ENCODE measurements at regions not wholly inside any gene's neighbourhood (a gene's known extent, or its start where the extent isn't known, plus 50 kb on each side); places are given as distances from the start of the nearest gene placed in this dataset.

DNA sequence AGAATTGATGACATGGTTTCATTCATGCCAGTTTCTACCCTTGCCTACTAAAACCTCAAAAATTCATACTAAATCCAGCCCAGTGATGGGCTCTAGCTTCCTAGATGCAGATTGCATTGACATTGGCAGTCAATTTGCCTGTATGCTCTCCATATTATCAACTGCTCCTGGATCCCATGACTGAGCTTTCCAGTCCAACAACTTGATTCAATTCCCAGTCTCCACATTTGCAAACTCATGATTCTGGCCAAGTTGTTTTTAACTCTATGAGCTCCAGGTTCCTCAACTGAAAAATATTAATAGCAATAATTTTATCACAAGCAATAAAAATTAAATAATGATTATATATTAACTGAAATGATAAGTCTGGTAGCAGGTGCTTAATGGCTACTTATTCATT, 51.0 kb upstream of the DSC1 start:
- Mint-ChIP-seq H3K27me3 (ENCODE audit: low read depth in 3 of 3) (peaks cover 0 to 3% (median 0%) of the 10 kb centered on the region in 3 donors), H3K4me3 (no peak overlapping the region), H3K9me3 (peaks cover 0 to 14% (median 9%) of the 10 kb centered on the region in 7 donors), H3K27ac (no peak overlapping the region), H3K4me1 (peaks cover 6% of the 10 kb centered on the region), H3K36me3 (no peaks in the 10 kb centered on the region)
- H3K4me2 ChIP-seq (replicated peaks; ENCODE audit: extremely low read depth, low read length, poor library complexity, severe bottlenecking), result no peak overlapping the region
- H4K20me1 ChIP-seq (ENCODE audit: insufficient read depth, low read length), result no peaks in the 10 kb centered on the region
- intact Hi-C loops (cut with micrococcal nuclease), result loop anchor here in 1 of 2 donors (10.0 kb wide), 1 partner anchor 109 kb away; the partner anchor contains the start of gene DSC2
- no peaks in the 10 kb centered on the region for H3K9me3 ChIP-seq (replicated peaks in 1 of 2; ENCODE audit: control insufficient read depth in 1 of 2, insufficient read depth in 1 of 2, low read length in 2 of 2)
- no peak overlapping the region for H3K9ac ChIP-seq (ENCODE audit: insufficient read depth, low read length, poor library complexity, severe bottlenecking)
- no peak overlapping the region for H3K4me3 ChIP-seq (replicated peaks in 1 of 3; ENCODE audit: low read depth in 2 of 3, low read length in 3 of 3)
- H2AFZ ChIP-seq (ENCODE audit: insufficient read depth, low read depth, low read length, poor library complexity, severe bottlenecking), result no peak overlapping the region
- no peaks in the 10 kb centered on the region for H3K79me2 ChIP-seq (ENCODE audit: insufficient read depth, low read length)
- no peaks in the 10 kb centered on the region for H3K27me3 ChIP-seq (ENCODE audit: control insufficient read depth in 2 of 2, insufficient read depth in 2 of 2, low read length in 2 of 2)
- no peaks in the 10 kb centered on the region for H3K36me3 ChIP-seq (replicated peaks in 1 of 2; ENCODE audit: control insufficient read depth in 1 of 2, insufficient read depth in 2 of 2, low read length in 2 of 2)
- TF ChIP-seq, protein P1, sequence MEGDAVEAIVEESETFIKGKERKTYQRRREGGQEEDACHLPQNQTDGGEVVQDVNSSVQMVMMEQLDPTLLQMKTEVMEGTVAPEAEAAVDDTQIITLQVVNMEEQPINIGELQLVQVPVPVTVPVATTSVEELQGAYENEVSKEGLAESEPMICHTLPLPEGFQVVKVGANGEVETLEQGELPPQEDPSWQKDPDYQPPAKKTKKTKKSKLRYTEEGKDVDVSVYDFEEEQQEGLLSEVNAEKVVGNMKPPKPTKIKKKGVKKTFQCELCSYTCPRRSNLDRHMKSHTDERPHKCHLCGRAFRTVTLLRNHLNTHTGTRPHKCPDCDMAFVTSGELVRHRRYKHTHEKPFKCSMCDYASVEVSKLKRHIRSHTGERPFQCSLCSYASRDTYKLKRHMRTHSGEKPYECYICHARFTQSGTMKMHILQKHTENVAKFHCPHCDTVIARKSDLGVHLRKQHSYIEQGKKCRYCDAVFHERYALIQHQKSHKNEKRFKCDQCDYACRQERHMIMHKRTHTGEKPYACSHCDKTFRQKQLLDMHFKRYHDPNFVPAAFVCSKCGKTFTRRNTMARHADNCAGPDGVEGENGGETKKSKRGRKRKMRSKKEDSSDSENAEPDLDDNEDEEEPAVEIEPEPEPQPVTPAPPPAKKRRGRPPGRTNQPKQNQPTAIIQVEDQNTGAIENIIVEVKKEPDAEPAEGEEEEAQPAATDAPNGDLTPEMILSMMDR (IDR thresholded peaks at IDR 0.05), result no peak
- no peak overlapping the region for H3K27ac ChIP-seq (ENCODE audit: low read depth in 1 of 2, low read length in 2 of 2)
- DNase-seq, result no peak
- no peaks in the 10 kb centered on the region for H3K4me1 ChIP-seq (ENCODE audit: control insufficient read depth in 1 of 2, insufficient read depth in 2 of 2, low read length in 2 of 2)

DNA sequence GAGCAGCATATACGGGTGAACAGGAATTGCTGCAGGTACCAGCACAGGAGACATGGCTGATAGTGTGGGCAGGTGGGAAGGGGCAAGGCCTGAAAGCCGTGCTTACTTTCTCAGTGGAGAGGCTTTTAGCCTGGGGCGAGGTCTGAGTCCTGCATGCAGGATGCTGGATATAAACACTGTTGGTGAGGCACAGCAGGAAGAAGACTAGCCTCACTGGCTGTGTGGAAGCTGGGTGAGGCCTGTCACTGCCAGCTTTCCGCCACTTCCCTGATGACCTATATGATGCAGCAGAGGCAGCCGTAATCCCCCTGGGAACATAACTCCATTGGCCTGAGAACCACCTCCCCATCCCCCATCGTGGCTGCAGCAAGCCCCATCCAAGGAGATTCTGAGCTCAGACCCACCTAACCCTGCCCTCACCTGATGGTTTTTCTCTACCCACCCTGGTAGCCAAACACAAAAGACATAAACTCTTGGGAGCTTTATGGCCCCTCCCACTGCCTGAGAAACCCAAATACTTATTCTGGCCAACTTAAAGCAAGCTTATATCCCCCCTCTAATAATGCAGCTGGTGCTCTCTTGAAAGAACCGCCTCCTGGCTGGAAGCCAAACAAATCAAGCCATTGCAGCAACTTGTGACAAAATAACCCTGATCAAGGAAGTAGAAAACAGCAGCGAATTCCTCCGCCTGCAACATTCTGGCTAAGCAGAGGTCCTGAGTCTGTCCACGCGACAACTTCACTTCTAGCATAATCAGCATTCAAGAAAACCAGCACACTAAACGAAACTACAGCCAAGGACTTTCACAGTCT, 54.6 kb upstream of the DSC1 start:
- TF ChIP-seq, protein P1 (IDR thresholded peaks at IDR 0.05), result no peak
- intact Hi-C loops (cut with micrococcal nuclease), result loop anchor here in 1 of 2 donors (10.0 kb wide), 1 partner anchor 112 kb away; the partner anchor contains the start of gene DSC2
- no peaks in the 10 kb centered on the region for H3K4me1 ChIP-seq (ENCODE audit: control insufficient read depth in 1 of 2, insufficient read depth in 2 of 2, low read length in 2 of 2)
- no peak overlapping the region for H3K4me3 ChIP-seq (replicated peaks in 1 of 3; ENCODE audit: low read depth in 2 of 3, low read length in 3 of 3)
- 88% methylated on average over 10 of the region's 12 CpGs for WGBS (ENCODE audit: insufficient coverage)
- no peaks in the 10 kb centered on the region for H4K20me1 ChIP-seq (ENCODE audit: insufficient read depth, low read length)
- H3K27ac ChIP-seq (ENCODE audit: low read depth in 1 of 2, low read length in 2 of 2), result no peak overlapping the region
- DNase-seq, result no peak
- Mint-ChIP-seq H3K27me3 (ENCODE audit: low read depth in 3 of 3) (peaks cover 0 to 2% (median 0%) of the 10 kb centered on the region in 3 donors), H3K27ac (peak overlapping the region in 1 of 7 donors; percentile 32), H3K4me1 (peaks cover 6% of the 10 kb centered on the region), H3K4me3 (no peak overlapping the region), H3K9me3 (peaks cover 2 to 14% (median 10%) of the 10 kb centered on the region in 7 donors), H3K36me3 (no peaks in the 10 kb centered on the region)
- H3K36me3 ChIP-seq (replicated peaks in 1 of 2; ENCODE audit: control insufficient read depth in 1 of 2, insufficient read depth in 2 of 2, low read length in 2 of 2), result no peaks in the 10 kb centered on the region
- H2AFZ ChIP-seq (ENCODE audit: insufficient read depth, low read depth, low read length, poor library complexity, severe bottlenecking), result no peak overlapping the region
- no peaks in the 10 kb centered on the region for H3K79me2 ChIP-seq (ENCODE audit: insufficient read depth, low read length)
- H3K27me3 ChIP-seq (ENCODE audit: control insufficient read depth in 2 of 2, insufficient read depth in 2 of 2, low read length in 2 of 2), result no peaks in the 10 kb centered on the region
- no peak overlapping the region for H3K4me2 ChIP-seq (replicated peaks; ENCODE audit: extremely low read depth, low read length, poor library complexity, severe bottlenecking)
- H3K9me3 ChIP-seq (replicated peaks in 1 of 2; ENCODE audit: control insufficient read depth in 1 of 2, insufficient read depth in 1 of 2, low read length in 2 of 2), result no peaks in the 10 kb centered on the region
- no peak overlapping the region for H3K9ac ChIP-seq (ENCODE audit: insufficient read depth, low read length, poor library complexity, severe bottlenecking)

Measured in CD14-positive monocyte (primary cell).